HG03060 (cell line): ENCODE measurements at regions not wholly inside any gene's neighbourhood (a gene's known extent, or its start where the extent isn't known, plus 50 kb on each side); places are given as distances from the start of the nearest gene placed in this dataset.

ENCODE experiments used
- ATAC-seq: cut with Tn5 transposase; IDR thresholded peaks from one replicate; pipeline ENCODE4 v1.9.1; 2021; ENCODE audit warnings: low read depth, moderate number of reproducible peaks; ENCODE audit not compliant: unreplicated experiment

DNA sequence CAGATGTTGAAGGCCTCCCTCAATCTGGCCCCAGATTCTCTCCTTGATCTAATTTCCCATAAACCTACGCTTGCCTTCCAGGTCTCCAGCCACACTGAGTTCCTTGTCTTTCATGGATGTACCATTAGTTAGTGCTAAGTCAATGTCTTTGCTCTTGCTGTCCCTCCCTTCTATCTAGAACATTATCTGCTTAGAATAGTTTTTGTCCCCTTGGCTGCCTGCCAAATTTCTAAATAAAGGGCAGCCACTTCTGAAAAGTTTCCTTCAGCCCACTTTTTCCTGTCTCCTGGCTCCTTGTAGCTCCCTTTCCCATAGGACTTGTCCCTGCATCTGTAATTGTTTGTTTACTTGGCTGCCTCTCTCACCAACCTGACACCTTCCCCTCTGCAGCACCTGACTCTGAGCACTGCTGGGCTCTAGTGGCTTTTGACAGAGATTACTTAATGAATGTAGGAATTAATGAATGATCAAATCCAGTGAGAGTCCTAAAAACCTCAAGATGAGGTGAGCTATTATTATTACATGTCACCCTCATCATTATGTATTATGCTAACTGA, 58.3 kb downstream of the CXCL12 start:
- ATAC-seq: no peak

DNA sequence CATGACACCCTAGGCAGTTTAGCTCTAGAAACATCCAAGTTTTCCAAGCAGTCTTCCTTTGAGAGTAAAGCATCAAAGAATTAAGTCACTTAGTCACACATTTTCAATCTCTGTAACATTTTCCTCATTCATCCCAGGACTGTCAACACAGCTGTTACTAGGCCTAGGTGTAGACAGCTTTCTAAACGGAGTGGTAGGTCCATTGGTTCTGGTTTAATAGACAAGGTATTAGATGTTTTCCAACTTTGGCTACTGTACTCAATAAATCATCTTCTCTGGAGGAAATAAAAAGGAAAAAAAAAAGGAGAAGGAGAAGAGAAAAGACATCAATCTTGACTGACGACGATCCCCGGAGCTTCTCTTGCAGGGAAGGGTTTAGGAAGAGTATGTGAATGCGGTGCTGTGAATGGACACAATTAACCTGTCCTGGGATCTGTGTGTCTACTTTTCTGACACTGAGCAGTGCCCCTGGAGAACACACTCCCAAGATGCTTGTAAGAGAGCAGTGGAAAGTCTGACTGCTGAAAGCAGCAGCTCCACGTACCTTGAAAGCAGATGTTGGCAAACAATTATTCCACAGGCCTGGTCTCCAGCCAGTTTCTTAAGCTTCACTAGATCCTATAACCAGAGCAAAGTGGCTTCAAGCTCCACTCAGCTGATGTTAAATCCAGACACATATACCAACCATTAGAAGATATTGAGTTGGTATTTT, 59.1 kb downstream of the CXCL12 start:
- no peak for ATAC-seq

DNA sequence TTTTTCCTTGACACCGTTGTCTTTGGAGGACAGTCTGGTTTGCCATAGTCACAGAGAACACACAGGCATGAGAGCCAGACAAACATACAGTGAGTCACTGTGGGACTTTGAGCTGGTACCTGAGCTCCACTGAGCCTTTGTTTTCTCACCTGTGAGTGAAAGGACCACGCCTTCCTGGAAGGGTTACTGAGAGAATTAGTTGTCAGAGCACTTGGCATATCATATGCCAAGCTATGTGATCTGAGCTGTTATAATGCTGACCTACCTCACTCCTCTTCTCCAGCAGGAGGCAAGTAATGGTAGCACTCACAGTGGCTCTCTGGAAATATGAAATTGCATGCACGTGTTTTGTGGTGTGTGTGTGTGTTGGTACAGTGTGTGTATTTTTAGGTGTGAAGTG, 59.7 kb downstream of the CXCL12 start:
- no peak for ATAC-seq

DNA sequence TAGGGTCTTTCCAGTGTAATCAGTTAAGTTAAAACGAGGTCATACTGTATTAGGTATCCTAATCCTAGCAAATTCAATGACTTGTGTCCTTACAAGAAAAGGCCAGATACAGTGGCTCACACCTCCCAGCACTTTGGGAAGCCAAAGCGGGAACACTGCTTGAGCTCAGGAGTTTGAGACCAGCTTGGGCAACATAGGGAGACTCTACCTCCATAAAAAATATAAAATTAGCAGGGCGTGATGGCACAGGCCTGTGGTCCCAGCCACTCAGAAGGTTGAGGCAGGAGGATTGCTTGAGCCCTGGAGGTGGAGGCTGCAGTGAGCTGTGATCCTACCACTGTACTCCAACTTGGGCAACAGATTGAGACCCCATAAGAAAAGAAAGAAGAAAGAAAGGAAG, 61.1 kb downstream of the CXCL12 start:
- no peak for ATAC-seq

DNA sequence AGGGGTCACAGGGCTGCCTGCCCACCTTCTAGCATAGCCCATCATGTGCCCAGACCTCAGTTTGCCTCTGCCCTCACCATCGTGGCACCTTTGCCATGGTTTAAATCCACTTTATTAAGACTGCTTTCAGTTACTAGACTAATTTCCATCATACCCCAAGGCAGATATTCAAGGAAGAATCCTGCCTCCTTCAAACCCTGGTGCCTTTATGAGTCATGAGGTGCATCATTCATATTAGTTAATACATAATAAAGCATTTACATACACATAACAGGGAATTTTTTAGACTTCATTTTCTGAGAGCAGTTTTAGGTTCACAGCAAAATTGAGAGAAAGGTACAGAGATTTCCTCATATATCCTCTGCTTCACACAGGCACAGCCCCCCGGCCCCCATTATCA, 62.8 kb downstream of the CXCL12 start:
- no peak for ATAC-seq

DNA sequence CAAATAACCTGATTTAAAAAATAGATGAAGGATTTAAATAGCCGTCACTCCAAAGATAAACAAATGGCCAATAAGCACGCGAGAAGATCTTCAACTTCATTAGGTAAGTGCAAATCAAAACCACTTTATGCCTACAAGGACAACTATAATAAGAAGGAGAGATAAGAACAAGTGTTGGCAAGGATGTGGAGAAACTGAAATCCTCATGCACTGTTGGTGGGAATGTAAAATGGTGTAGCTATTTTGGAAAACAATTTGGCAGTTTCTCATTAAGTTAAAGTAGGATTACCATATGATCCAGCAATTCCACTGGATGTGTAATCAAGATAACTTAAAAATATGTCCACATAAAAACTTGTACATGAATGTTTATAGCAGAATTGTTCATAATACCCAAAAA, 64.1 kb downstream of the CXCL12 start:
- ATAC-seq: no peak

DNA sequence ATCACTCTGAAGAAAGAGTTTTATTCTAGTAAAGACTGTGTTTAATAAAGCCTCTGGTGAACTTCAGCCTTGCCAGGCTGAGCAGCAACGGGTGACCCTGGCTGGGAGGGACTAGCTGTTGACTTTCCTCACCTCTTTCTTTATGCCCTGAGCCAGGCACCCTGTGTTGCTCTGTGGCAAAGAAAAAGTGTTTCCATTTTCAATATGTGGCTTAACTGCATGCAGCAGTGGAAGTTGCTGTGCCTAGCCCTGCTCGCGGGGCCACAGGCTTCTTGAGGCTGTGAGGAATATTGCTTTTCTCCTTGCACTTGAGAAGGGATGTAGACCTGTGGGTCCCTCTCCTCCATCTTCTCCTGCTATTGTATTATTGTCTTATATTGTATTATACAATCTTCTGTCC, 67.0 kb downstream of the CXCL12 start:
- ATAC-seq: no peak

DNA sequence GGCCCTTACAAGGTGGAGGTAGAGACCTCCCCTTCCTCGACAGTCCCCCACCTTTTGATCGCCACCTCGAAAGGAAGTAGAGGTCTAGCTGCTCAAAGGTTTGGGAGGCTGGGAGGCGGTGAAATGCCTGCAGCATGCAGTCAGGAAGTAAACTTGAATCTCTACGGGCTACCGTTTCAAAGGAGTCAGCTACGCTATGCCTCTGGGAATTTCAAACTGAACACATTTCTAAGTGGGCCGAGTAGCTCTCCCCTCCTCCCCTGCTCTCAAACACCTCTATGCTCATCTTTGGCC, 68.0 kb downstream of the CXCL12 start:
- no peak for ATAC-seq

DNA sequence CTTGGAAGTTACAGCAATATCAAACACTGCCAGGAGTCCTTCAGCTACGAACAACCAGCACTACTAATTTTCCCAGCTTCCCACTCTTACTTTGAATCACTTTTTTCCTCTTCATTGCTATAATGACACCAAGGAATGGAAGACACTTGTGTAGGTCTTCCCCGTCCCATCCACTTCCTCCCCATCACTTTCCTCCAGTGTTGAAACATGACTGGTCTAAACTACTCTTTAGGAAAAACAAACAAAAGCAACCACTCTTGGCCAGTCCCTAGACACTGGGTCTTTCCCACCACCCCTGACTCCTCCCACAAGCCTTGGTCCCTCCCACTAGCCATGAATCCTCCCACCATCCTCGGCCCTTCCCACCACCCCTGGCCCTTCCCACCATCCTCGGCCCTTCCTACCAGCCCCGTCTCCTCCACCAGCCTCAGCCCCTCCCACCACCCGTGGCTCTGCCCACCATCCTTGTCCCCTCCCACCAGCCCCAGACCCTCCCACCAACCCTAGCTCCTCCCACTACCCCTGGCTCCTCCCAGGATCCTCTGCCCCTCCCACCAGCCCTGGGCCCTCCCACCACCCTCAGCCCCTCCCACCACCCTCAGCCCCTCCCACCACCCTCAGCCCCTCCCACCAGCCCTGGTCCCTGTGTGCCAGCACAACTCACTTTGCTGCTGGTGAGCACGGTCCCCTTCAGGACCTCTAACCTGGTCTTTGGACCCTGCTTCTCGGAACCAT, 68.5 kb downstream of the CXCL12 start:
- no peak for ATAC-seq

DNA sequence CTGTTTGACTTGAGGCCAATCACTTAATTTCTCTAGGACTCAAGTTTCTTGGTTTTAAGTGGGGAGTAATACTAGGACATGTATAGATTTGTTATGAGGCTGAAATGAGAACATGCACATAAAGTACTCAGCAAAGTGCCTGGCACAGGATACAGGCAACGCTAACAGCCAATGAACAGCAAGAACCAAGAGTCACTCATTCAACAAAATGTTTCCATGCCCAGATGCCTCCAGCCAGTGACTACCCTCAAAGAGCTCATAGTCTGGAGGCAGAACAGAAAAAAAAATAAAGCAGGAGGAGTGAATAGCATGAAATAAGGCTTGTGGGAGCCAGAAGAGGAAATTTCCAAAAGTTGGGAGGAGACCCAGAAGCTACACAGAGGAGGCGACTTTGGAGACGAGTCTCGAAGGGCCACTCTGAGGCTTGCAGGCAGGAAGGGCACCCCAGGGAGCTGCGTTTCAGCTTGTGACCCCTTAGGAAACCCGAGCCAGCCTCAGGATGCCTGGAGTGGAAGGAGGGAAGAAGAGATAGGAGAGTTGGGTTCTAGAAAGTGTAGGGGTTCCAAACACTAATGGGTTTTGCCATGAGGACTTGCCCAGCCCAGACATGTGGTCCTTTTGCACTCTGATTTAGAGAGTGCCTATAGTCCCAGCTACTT, 70.0 kb downstream of the CXCL12 start:
- ATAC-seq: no peak

DNA sequence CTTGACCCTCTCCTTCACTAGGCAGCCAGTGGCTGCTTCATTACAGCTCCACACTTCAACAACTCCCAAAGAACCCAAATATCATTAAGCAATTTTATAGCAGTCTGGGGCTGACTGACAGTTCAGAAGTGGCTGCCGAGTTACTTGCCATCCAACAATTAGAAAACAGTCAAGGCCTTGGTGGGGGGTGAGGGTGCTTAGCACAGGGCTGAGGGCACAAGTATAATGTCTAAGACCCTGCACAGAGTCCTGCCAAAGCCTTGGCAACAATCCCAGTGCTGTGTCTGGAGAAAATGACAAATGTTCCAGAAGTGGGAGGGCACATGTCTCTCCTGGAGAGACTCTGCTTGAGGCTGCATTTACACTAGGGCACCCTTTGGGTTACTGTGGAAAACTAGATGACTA, 71.1 kb downstream of the CXCL12 start:
- no peak for ATAC-seq

DNA sequence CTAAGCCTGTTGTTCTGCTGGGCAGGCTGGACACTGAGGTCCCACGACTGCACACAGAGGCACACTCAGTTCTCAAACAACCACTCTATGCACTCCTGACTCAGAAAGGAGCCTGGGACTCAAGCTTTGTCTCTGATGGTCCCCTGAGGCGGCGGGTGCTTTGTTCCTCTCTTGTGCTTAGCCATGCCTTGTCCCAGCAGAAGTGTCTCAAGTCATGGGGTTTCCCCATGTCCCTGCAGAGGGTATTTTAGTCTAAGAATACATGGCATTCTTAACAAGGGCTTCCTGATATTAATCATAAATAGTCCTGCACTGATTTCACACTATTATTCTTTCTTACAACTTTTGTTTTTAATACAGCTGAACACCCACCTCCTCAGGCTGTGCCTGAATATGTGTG, 72.5 kb downstream of the CXCL12 start:
- ATAC-seq: no peak

DNA sequence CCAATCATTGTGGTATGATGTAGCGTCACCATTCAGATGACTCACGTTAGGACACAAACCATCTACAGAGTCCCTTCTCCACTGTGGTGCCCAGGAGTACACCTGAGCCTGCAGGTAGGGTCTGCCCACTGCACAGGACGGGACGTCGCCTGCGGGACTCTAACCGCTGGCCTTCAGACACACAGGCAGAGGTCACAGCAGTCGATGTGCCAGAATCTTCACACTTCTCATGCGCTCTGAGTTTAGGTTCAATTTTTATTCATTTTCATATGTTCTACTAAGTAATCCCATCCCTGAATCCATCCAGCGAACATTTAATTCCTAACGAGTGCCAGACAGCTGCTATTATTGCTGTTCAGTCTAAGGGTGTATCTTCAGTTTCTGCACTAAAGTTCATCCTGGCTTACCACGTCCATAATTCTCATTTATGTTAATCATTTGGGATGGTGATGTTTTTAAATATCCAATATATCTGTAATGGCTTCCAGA, 73.3 kb downstream of the CXCL12 start:
- no peak for ATAC-seq

DNA sequence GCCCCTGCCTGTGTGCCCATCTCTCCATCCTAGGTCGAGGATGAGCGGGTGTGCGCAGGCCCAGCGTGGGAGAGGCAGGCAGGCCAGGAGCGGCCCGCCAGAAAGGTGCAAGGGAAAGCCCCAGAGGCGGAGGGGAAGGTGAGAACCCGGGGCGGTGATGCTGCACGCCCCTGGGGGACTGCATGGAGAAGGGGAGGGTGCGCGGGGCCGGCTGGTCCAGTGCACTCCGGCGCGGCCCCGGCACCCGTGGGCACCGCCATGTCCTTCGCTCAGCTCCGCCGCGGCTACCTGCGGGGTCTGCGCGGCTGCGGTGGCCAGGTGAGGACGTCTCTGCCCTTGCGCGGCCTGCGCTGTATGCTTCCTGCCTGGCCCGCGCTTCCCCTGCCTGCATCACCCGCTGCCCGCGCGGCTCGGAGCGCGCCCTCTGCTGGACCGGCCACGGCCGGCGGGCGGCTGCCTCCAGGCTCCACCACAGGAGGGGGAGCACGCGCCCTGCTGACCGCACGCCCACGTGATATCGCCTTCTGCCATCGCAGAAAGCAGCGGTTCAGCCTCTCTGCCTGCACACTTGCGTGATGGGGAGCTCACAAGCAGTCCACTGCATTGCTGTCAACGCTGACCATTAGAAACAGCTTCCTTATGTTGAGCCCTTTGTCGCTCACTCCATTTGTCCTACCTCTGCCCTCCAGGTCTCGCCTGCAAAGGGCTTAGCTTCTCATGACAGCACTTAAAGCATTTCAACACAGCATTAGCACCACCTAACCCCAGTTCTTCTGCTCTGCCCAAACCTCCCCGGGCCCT, 73.9 kb downstream of the CXCL12 start:
- peak; percentile 41 for ATAC-seq

DNA sequence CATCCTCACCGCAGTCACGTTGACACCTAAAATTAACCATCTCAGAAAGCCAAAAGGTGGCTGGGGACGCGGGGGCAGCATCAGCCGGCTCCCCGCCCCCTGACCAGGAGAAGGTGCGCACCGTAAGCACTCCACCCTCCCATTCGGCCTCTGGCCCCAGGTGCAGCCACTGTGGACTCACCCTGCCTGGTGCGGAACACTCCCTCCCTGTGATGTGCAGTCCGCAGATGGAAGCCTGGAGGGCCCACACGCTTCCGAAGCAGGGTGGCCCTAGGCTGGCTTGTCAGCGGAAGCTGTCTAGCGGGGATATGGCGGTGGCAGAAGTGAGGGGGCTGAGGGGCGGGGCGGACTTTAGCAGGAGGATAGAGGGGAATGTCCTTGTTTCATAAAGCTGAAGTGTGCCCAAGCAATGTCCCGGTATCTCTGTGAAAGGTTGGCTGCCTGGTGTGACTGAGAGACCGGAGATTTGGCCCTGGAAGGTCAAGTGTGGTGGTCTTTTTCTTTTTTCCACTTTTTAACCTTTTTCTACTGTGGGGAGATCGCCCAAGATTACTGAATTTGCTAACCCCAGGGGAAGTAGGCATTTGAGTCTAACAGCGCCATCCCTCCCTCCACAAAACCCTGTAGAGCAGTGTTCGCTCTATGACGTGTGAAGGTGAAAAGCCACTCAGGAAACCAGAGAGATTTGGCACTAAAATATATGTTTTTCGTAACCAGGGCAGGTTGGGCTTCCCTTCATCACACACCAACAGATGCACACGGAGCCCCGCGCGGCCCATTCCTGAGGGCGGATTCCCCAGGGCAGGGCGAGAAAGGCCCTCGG, 74.7 kb downstream of the CXCL12 start:
- ATAC-seq: no peak

DNA sequence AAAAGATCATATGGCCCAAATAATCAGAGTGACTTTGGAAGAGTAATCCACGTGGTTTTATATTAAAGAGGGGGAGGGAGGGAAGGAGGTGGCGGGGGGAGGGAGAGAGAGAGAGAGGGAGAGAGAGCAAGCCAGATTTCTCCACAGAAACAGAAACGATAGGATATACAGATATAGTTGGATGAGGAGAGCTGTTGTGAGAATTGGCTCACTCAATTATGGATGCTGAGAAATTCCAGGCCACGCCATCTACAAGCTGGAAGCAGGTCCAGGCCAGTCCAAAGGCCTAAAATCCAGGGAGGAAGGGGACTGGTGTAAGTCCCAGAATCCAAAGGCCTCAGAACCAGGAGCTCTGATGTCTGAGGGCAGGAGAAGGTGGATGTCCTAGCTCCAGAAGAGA, 75.5 kb downstream of the CXCL12 start:
- no peak for ATAC-seq

DNA sequence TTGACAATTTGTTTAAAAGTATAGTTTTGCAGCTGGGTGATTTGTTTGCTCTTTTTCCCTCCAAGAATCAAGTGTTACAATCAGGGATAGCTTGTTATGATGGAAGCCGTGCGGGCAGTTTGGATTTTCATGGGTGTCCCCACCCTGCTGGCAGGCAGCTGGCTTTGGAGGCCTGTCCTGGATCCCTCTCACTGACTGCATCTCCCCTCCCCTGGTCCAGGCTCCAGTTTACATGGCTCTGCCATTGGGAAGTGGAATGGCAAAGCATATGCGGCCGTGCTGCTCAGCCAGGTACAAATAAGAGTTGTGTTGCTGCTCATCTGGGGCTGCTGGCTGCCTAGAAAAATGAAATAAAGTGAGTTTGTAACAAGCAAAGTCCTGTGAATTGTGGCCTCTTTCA, 76.0 kb downstream of the CXCL12 start:
- no peak for ATAC-seq

DNA sequence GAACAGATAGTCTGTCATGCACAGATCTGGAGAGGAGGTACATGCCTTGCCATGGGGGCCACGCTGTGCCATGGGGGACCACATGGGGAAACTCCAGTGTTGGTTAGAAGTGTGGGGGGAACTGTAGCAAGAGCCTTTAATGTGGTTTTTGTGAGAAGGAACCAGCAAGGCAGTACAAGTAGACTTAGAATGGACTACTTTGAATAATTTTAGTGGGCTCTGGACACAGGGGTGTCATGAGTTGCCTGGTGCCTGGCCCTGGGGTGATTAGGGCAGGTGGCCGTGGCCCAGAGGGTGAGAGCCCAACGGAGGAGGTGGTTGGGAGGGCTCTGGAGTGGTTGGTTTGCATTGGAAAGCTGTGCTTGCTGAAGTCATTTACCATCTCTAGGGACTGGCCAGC, 77.2 kb downstream of the CXCL12 start:
- no peak for ATAC-seq

DNA sequence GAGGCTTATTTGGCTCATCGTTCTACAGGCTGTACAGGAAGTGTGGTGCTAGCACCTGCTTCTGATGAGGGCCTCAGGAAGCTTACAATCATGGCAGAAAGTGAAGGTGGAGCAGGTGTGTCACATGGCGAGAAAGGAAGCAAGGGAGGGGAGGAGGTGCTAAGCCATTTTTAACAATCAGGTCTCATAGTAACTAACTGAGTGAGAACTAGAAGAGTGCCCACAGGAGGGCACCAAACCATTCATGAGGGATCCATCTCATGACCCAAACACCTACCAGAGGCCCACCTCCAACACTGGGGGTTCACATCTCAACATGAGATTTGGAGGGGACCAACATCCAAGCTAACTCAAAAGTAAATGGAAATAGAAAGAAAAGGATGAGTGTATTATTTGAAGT, 78.1 kb downstream of the CXCL12 start:
- ATAC-seq: no peak

DNA sequence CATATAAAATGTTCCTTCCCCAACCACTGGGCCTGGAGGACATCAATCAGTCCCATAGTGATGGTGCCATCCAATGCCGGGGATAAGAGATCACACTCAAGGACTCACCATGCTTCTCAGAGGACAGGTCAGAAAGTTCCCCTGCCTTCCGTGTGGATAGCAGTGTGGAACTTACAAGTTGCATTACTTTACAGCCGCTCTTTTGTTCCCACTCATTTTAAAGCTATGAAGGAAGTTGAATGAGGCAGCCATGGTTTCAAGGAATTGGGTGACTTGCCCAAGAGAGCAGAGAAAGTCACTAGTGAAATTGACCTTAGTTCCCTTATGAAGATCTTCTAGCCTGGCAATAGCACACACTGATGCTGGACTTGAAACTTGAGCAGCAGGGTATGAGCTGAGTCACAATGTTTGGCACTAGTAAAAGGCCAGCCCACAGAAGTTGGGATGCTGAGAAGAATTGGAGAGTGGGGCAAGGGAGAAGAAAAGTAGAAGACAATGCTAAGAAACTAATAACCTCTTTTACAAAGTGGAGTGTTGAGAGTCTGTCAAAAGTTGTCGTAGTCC, 78.7 kb downstream of the CXCL12 start:
- ATAC-seq: no peak
